ENCODE measurements at regions not wholly inside any gene's neighbourhood (a gene's known extent, or its start where the extent isn't known, plus 50 kb on each side); places are given as distances from the start of the nearest gene placed in this dataset.
"Not testable (repeated sequence)": the region's sequence is repeated elsewhere in the genome, so short reads cannot be mapped to it uniquely, and the experiment has no call there.

GRCh38 chr10:125591886-125592285 is 91.1 kb downstream of the TEX36 start:
- no peaks in the 10 kb centered on the region for H3K36me3 ChIP-seq (ENCODE audit: insufficient read depth, low read length)
- no peaks in the 10 kb centered on the region for H3K79me2 ChIP-seq (ENCODE audit: insufficient read depth, low read depth, low read length)
- H3K9me2 ChIP-seq (ENCODE audit: insufficient read depth, low read length): no peaks in the 10 kb centered on the region
- H3K4me2 ChIP-seq (ENCODE audit: low read length): no peak overlapping the region
- no peaks in the 10 kb centered on the region for H4K20me1 ChIP-seq (ENCODE audit: insufficient read depth, low read length)
- no peaks in the 10 kb centered on the region for H3K4me1 ChIP-seq (ENCODE audit: insufficient read depth, low read length, poor library complexity, severe bottlenecking)
- POLR2A ChIA-PET: no interaction called here
- DNase-seq (ENCODE audit: low spot score): no peak
- no peak overlapping the region for H2AFZ ChIP-seq (ENCODE audit: low read length)
- CTCF ChIA-PET (ENCODE audit: unreplicated experiment): no interaction called here
- intact Hi-C loops (cut with micrococcal nuclease; ENCODE audit: unreplicated experiment): no loop called here
- no peak for TF ChIP-seq EZH2phosphoT487 (IDR thresholded peaks at IDR 0.05; ENCODE audit: borderline replicate concordance, low read depth, low read length)
- TF ChIP-seq, protein P1, sequence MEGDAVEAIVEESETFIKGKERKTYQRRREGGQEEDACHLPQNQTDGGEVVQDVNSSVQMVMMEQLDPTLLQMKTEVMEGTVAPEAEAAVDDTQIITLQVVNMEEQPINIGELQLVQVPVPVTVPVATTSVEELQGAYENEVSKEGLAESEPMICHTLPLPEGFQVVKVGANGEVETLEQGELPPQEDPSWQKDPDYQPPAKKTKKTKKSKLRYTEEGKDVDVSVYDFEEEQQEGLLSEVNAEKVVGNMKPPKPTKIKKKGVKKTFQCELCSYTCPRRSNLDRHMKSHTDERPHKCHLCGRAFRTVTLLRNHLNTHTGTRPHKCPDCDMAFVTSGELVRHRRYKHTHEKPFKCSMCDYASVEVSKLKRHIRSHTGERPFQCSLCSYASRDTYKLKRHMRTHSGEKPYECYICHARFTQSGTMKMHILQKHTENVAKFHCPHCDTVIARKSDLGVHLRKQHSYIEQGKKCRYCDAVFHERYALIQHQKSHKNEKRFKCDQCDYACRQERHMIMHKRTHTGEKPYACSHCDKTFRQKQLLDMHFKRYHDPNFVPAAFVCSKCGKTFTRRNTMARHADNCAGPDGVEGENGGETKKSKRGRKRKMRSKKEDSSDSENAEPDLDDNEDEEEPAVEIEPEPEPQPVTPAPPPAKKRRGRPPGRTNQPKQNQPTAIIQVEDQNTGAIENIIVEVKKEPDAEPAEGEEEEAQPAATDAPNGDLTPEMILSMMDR (conservative IDR thresholded peaks at IDR 0.05; ENCODE audit: low read length): no peak
- BruUV-seq (replicated peaks): no TSS peak
- no peak overlapping the region for H3K27ac ChIP-seq (ENCODE audit: low read depth, low read length, poor library complexity, severe bottlenecking)
- H3K9me3 ChIP-seq (ENCODE audit: low read length): 0 out of 2 replicates have a peak, but pooled peaks cover 4% of the 10 kb centered on the region
- H3K4me3 ChIP-seq (ENCODE audit: low read depth, low read length, poor library complexity, severe bottlenecking): no peak overlapping the region

DNA sequence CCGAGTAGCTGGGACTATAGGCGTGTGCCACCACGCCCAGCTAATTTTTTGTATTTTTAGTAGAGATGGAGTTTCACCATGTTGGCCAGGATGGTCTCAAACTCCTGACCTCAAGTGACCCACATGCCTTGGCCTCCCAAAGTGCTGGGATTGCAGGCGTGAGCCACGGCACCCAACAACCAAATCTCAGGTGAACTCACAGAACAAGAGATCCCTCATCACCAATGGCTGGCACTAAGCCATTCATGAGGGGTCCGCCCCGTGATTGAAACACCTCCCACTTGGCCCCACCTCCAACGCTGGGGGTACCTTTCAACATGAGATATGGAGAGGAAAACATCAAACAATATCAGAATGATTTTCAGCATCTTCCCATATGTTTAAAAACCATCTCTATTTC is 94.2 kb downstream of the TEX36 start:
- H3K36me3 ChIP-seq (ENCODE audit: insufficient read depth, low read length); H3K4me1 ChIP-seq (ENCODE audit: insufficient read depth, low read length, poor library complexity, severe bottlenecking); CTCF ChIA-PET (ENCODE audit: unreplicated experiment); DNase-seq (ENCODE audit: low spot score); BruUV-seq (replicated peaks); H3K9me2 ChIP-seq (ENCODE audit: insufficient read depth, low read length); H4K20me1 ChIP-seq (ENCODE audit: insufficient read depth, low read length); H3K9me3 ChIP-seq (ENCODE audit: low read length); H3K4me2 ChIP-seq (ENCODE audit: low read length); H2AFZ ChIP-seq (ENCODE audit: low read length); H3K27ac ChIP-seq (ENCODE audit: low read depth, low read length, poor library complexity, severe bottlenecking); intact Hi-C loops (cut with micrococcal nuclease; ENCODE audit: unreplicated experiment); POLR2A ChIA-PET; H3K79me2 ChIP-seq (ENCODE audit: insufficient read depth, low read depth, low read length); H3K4me3 ChIP-seq (ENCODE audit: low read depth, low read length, poor library complexity, severe bottlenecking): not testable (repeated sequence)

GRCh38 chr10:125584954-125585353 is 98.0 kb downstream of the TEX36 start:
- intact Hi-C loops (cut with micrococcal nuclease; ENCODE audit: unreplicated experiment): no loop called here
- ChIA-PET CTCF (ENCODE audit: unreplicated experiment) (no interaction called here), POLR2A (interaction anchor here (0.6 kb wide), 1 partner anchor 30 kb away, joined by 3 read pairs; no protein-coding TSS in a partner anchor)
- no peak for DNase-seq (ENCODE audit: low spot score)
- Histone ChIP-seq H4K20me1 (ENCODE audit: insufficient read depth, low read length) (no peaks in the 10 kb centered on the region), H3K4me1 (ENCODE audit: insufficient read depth, low read length, poor library complexity, severe bottlenecking) (no peaks in the 10 kb centered on the region), H3K4me3 (ENCODE audit: low read depth, low read length, poor library complexity, severe bottlenecking) (no peak overlapping the region), H3K79me2 (ENCODE audit: insufficient read depth, low read depth, low read length) (no peaks in the 10 kb centered on the region), H3K9me2 (ENCODE audit: insufficient read depth, low read length) (no peaks in the 10 kb centered on the region), H3K9me3 (ENCODE audit: low read length) (no peaks in the 10 kb centered on the region), H2AFZ (ENCODE audit: low read length) (no peak overlapping the region), H3K4me2 (ENCODE audit: low read length) (no peak overlapping the region), H3K36me3 (ENCODE audit: insufficient read depth, low read length) (no peaks in the 10 kb centered on the region), H3K27ac (ENCODE audit: low read depth, low read length, poor library complexity, severe bottlenecking) (no peak overlapping the region)
- TF ChIP-seq, protein P1 (conservative IDR thresholded peaks at IDR 0.05; ENCODE audit: low read length): no peak
- no peak for TF ChIP-seq EZH2phosphoT487 (IDR thresholded peaks at IDR 0.05; ENCODE audit: borderline replicate concordance, low read depth, low read length)
- BruUV-seq (replicated peaks): no TSS peak

Measured in OCI-LY7 (cell line).